HG02571 (cell line): ENCODE measurements at regions not wholly inside any gene's neighbourhood (a gene's known extent, or its start where the extent isn't known, plus 50 kb on each side); places are given as distances from the start of the nearest gene placed in this dataset.

ENCODE experiments used
- ATAC-seq: cut with Tn5 transposase; IDR thresholded peaks from one replicate; pipeline ENCODE4 v1.9.1; 2021; ENCODE audit warnings: mild to moderate bottlenecking, moderate library complexity; ENCODE audit not compliant: unreplicated experiment

- no peak for ATAC-seq
Measured at GRCh38 chr1:232556351-232556750, 73.6 kb downstream of the SIPA1L2 start.

- ATAC-seq: no peak
Measured at GRCh38 chr1:232555494-232556210, 74.3 kb downstream of the SIPA1L2 start.

- ATAC-seq: no peak
Measured at GRCh38 chr1:232554409-232554808, 75.5 kb downstream of the SIPA1L2 start.

GRCh38 chr1:232553809-232554208 lies 76.1 kb downstream of the SIPA1L2 start:
- ATAC-seq: no peak

GRCh38 chr1:232553050-232553754 lies 76.7 kb downstream of the SIPA1L2 start:
- no peak for ATAC-seq

- no peak for ATAC-seq
Measured at GRCh38 chr1:232551386-232551785, 78.5 kb downstream of the SIPA1L2 start.

GRCh38 chr1:232550007-232550406 lies 79.9 kb downstream of the SIPA1L2 start:
- no peak for ATAC-seq

GRCh38 chr1:232548691-232549090 lies 81.2 kb downstream of the SIPA1L2 start:
- no peak for ATAC-seq

GRCh38 chr1:232547938-232548484 lies 81.9 kb downstream of the SIPA1L2 start:
- no peak for ATAC-seq

GRCh38 chr1:232542633-232543593 lies 87.0 kb downstream of the SIPA1L2 start:
- no peak for ATAC-seq

- ATAC-seq: no peak
Measured at GRCh38 chr1:232538943-232539302, 91.0 kb downstream of the SIPA1L2 start.

- ATAC-seq: no peak
Measured at GRCh38 chr1:232538224-232538942, 91.5 kb downstream of the SIPA1L2 start.

- ATAC-seq: no peak
Measured at GRCh38 chr1:232534552-232535517, 95.1 kb downstream of the SIPA1L2 start.

GRCh38 chr1:232533328-232533727 lies 96.6 kb downstream of the SIPA1L2 start:
- no peak for ATAC-seq

GRCh38 chr1:232532901-232533300 lies 97.0 kb downstream of the SIPA1L2 start:
- no peak for ATAC-seq

- no peak for ATAC-seq
Measured at GRCh38 chr1:232531291-232531690, 98.6 kb downstream of the SIPA1L2 start.

- ATAC-seq: no peak
Measured at GRCh38 chr1:232529747-232530146, 100.2 kb downstream of the SIPA1L2 start.

- ATAC-seq: no peak
Measured at GRCh38 chr1:232528472-232529089, 101.4 kb downstream of the SIPA1L2 start.

GRCh38 chr1:232524056-232524455 lies 105.9 kb downstream of the SIPA1L2 start:
- no peak for ATAC-seq
